H1 (cell line): ENCODE measurements at regions not wholly inside any gene's neighbourhood (a gene's known extent, or its start where the extent isn't known, plus 50 kb on each side); places are given as distances from the start of the nearest gene placed in this dataset.

Source experiments
- EZH2 ChIP-seq: fragments of 200-600 bp; sonication (generic); IDR thresholded peaks from 2 replicates; pipeline ENCODE4 v1.7.1; 2012; ENCODE audit warnings: low read depth, mild to moderate bottlenecking, moderate library complexity, low read length, inconsistent platforms; ENCODE audit not compliant: severe bottlenecking
- SP1 ChIP-seq: IDR thresholded peaks from 2 replicates; pipeline ENCODE4 v1.6.1; 2011; ENCODE audit warnings: low read depth, low read length
- SUZ12 ChIP-seq: fragments of 200-600 bp; sonication (generic); IDR thresholded peaks from 2 replicates; pipeline ENCODE4 v1.6.1; 2012; ENCODE audit warnings: mild to moderate bottlenecking, inconsistent platforms, low read length, moderate library complexity, mixed read lengths
- USF2 ChIP-seq: IDR thresholded peaks from 2 replicates; pipeline ENCODE4 v1.6.1; 2011; ENCODE audit warnings: low read length, improper control_type of control experiment
- TF ChIP-seq, protein P1 (sequence below), 3 experiments: IDR thresholded peaks; 1 replicate in 2 of 3; 2 replicates in 1 of 3; pipeline versions ENCODE4 v1.5.1 to v1.6.1; 2011; ENCODE audit warnings: low read length in 3 of 3, mild to moderate bottlenecking in 3 of 3, inconsistent platforms in 2 of 3, low read depth in 1 of 3, moderate library complexity in 1 of 3; ENCODE audit not compliant: insufficient read depth in 1 of 3; ENCODE audit errors: control extremely low read depth in 1 of 3

- TF ChIP-seq, protein P1, sequence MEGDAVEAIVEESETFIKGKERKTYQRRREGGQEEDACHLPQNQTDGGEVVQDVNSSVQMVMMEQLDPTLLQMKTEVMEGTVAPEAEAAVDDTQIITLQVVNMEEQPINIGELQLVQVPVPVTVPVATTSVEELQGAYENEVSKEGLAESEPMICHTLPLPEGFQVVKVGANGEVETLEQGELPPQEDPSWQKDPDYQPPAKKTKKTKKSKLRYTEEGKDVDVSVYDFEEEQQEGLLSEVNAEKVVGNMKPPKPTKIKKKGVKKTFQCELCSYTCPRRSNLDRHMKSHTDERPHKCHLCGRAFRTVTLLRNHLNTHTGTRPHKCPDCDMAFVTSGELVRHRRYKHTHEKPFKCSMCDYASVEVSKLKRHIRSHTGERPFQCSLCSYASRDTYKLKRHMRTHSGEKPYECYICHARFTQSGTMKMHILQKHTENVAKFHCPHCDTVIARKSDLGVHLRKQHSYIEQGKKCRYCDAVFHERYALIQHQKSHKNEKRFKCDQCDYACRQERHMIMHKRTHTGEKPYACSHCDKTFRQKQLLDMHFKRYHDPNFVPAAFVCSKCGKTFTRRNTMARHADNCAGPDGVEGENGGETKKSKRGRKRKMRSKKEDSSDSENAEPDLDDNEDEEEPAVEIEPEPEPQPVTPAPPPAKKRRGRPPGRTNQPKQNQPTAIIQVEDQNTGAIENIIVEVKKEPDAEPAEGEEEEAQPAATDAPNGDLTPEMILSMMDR (IDR thresholded peaks at IDR 0.05; ENCODE audit: control extremely low read depth in 1 of 3, insufficient read depth in 1 of 3, low read depth in 1 of 3, low read length in 3 of 3): no peak
- TF ChIP-seq EZH2 (no peak), SP1 (no peak), USF2 (no peak), SUZ12 (no peak)
Measured at GRCh38 chr11:116082256-116082655, 578.0 kb upstream of the CADM1 start.
